H1 (cell line): ENCODE measurements at regions not wholly inside any gene's neighbourhood (a gene's known extent, or its start where the extent isn't known, plus 50 kb on each side); places are given as distances from the start of the nearest gene placed in this dataset.

Experiments used
- RAD21 ChIP-seq, 2 experiments: IDR thresholded peaks in 1 of 2; conservative IDR thresholded peaks in 1 of 2; 2 replicates each; pipeline ENCODE4 v1.6.1; 2011; ENCODE audit warnings: low read depth in 2 of 2, low read length in 2 of 2, improper control_type of control experiment in 1 of 2, inconsistent platforms in 1 of 2, mild to moderate bottlenecking in 1 of 2, moderate library complexity in 1 of 2
- TF ChIP-seq, protein P1 (sequence below), 3 experiments: IDR thresholded peaks; 1 replicate in 2 of 3; 2 replicates in 1 of 3; pipeline versions ENCODE4 v1.5.1 to v1.6.1; 2011; ENCODE audit warnings: low read length in 3 of 3, mild to moderate bottlenecking in 3 of 3, inconsistent platforms in 2 of 3, low read depth in 1 of 3, moderate library complexity in 1 of 3; ENCODE audit not compliant: insufficient read depth in 1 of 3; ENCODE audit errors: control extremely low read depth in 1 of 3
- TF ChIP-seq, protein P2 (sequence below): fragments of 300-600 bp; sonication (generic); IDR thresholded peaks from 2 replicates; pipeline ENCODE4 v1.7.1; 2012; ENCODE audit warnings: low read length, moderate library complexity, mild to moderate bottlenecking, inconsistent platforms; ENCODE audit not compliant: insufficient replicate concordance

DNA sequence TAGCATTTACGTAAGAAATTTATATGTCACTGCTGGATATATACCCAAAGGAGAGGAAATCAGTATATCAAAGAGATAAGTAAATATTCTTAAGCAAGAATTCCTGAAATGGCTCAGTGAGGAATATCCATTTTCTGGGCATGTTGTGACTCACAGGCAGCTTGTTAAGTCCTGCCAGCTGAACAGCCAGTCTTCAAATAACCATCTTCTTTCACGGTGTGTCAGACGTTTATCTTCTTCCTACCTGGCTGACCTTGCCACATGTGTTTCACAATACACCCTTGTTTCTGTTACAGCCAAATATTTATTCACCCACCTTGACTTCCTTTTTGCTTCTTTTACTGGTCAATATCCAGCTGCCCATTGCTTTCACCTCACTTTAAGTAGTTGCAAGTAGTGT lies 648.1 kb downstream of the ANKRD7 start:
- TF ChIP-seq, protein P1, sequence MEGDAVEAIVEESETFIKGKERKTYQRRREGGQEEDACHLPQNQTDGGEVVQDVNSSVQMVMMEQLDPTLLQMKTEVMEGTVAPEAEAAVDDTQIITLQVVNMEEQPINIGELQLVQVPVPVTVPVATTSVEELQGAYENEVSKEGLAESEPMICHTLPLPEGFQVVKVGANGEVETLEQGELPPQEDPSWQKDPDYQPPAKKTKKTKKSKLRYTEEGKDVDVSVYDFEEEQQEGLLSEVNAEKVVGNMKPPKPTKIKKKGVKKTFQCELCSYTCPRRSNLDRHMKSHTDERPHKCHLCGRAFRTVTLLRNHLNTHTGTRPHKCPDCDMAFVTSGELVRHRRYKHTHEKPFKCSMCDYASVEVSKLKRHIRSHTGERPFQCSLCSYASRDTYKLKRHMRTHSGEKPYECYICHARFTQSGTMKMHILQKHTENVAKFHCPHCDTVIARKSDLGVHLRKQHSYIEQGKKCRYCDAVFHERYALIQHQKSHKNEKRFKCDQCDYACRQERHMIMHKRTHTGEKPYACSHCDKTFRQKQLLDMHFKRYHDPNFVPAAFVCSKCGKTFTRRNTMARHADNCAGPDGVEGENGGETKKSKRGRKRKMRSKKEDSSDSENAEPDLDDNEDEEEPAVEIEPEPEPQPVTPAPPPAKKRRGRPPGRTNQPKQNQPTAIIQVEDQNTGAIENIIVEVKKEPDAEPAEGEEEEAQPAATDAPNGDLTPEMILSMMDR (IDR thresholded peaks at IDR 0.05; ENCODE audit: control extremely low read depth in 1 of 3, insufficient read depth in 1 of 3, low read depth in 1 of 3, low read length in 3 of 3), result no peak
- no peak for TF ChIP-seq RAD21 (IDR thresholded peaks at IDR 0.05 in 1 of 2, conservative IDR thresholded peaks at IDR 0.05 in 1 of 2; ENCODE audit: low read depth in 2 of 2, low read length in 2 of 2)
- TF ChIP-seq, protein P2, sequence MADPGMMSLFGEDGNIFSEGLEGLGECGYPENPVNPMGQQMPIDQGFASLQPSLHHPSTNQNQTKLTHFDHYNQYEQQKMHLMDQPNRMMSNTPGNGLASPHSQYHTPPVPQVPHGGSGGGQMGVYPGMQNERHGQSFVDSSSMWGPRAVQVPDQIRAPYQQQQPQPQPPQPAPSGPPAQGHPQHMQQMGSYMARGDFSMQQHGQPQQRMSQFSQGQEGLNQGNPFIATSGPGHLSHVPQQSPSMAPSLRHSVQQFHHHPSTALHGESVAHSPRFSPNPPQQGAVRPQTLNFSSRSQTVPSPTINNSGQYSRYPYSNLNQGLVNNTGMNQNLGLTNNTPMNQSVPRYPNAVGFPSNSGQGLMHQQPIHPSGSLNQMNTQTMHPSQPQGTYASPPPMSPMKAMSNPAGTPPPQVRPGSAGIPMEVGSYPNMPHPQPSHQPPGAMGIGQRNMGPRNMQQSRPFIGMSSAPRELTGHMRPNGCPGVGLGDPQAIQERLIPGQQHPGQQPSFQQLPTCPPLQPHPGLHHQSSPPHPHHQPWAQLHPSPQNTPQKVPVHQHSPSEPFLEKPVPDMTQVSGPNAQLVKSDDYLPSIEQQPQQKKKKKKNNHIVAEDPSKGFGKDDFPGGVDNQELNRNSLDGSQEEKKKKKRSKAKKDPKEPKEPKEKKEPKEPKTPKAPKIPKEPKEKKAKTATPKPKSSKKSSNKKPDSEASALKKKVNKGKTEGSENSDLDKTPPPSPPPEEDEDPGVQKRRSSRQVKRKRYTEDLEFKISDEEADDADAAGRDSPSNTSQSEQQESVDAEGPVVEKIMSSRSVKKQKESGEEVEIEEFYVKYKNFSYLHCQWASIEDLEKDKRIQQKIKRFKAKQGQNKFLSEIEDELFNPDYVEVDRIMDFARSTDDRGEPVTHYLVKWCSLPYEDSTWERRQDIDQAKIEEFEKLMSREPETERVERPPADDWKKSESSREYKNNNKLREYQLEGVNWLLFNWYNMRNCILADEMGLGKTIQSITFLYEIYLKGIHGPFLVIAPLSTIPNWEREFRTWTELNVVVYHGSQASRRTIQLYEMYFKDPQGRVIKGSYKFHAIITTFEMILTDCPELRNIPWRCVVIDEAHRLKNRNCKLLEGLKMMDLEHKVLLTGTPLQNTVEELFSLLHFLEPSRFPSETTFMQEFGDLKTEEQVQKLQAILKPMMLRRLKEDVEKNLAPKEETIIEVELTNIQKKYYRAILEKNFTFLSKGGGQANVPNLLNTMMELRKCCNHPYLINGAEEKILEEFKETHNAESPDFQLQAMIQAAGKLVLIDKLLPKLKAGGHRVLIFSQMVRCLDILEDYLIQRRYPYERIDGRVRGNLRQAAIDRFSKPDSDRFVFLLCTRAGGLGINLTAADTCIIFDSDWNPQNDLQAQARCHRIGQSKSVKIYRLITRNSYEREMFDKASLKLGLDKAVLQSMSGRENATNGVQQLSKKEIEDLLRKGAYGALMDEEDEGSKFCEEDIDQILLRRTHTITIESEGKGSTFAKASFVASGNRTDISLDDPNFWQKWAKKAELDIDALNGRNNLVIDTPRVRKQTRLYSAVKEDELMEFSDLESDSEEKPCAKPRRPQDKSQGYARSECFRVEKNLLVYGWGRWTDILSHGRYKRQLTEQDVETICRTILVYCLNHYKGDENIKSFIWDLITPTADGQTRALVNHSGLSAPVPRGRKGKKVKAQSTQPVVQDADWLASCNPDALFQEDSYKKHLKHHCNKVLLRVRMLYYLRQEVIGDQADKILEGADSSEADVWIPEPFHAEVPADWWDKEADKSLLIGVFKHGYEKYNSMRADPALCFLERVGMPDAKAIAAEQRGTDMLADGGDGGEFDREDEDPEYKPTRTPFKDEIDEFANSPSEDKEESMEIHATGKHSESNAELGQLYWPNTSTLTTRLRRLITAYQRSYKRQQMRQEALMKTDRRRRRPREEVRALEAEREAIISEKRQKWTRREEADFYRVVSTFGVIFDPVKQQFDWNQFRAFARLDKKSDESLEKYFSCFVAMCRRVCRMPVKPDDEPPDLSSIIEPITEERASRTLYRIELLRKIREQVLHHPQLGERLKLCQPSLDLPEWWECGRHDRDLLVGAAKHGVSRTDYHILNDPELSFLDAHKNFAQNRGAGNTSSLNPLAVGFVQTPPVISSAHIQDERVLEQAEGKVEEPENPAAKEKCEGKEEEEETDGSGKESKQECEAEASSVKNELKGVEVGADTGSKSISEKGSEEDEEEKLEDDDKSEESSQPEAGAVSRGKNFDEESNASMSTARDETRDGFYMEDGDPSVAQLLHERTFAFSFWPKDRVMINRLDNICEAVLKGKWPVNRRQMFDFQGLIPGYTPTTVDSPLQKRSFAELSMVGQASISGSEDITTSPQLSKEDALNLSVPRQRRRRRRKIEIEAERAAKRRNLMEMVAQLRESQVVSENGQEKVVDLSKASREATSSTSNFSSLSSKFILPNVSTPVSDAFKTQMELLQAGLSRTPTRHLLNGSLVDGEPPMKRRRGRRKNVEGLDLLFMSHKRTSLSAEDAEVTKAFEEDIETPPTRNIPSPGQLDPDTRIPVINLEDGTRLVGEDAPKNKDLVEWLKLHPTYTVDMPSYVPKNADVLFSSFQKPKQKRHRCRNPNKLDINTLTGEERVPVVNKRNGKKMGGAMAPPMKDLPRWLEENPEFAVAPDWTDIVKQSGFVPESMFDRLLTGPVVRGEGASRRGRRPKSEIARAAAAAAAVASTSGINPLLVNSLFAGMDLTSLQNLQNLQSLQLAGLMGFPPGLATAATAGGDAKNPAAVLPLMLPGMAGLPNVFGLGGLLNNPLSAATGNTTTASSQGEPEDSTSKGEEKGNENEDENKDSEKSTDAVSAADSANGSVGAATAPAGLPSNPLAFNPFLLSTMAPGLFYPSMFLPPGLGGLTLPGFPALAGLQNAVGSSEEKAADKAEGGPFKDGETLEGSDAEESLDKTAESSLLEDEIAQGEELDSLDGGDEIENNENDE, result no peak
